ENCODE measurements at regions not wholly inside any gene's neighbourhood (a gene's known extent, or its start where the extent isn't known, plus 50 kb on each side); places are given as distances from the start of the nearest gene placed in this dataset.

DNA sequence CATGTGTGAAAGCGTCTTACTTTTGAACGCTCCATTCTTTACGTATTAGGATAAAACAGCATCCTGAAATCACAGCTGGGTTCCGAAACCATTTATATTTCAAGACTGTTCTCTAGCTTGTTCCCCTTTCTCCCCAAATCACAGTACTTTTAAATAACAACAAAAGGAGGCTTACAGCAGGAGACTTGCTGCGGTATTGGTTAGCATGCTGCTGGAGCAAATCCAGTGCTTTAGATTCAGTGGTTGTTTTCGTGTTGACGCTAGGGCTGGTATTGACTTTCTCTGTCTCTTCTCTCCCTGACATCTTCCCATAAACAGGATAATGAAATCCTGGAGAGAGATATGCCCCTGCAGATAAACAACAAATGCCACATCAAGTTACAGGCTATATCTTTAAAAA, 103.1 kb downstream of the ZNF608 start (continued):
- TF ChIP-seq, protein P1, sequence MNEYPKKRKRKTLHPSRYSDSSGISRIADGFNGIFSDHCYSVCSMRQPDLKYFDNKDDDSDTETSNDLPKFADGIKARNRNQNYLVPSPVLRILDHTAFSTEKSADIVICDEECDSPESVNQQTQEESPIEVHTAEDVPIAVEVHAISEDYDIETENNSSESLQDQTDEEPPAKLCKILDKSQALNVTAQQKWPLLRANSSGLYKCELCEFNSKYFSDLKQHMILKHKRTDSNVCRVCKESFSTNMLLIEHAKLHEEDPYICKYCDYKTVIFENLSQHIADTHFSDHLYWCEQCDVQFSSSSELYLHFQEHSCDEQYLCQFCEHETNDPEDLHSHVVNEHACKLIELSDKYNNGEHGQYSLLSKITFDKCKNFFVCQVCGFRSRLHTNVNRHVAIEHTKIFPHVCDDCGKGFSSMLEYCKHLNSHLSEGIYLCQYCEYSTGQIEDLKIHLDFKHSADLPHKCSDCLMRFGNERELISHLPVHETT (tag by site-specific recombination; IDR thresholded peaks at IDR 0.05) = no peak
- TF ChIP-seq ZNF654 (tag by site-specific recombination; IDR thresholded peaks at IDR 0.05; ENCODE audit: low read depth) = no peak
- no peak for TF ChIP-seq SP7 (tag by site-specific recombination; IDR thresholded peaks at IDR 0.05)
- TF ChIP-seq ZNF843 (tag by site-specific recombination; IDR thresholded peaks at IDR 0.05) = no peak
- TF ChIP-seq ZNF239 (tag by site-specific recombination; IDR thresholded peaks at IDR 0.05) = no peak
- no peak for TF ChIP-seq ZNF610 (tag by site-specific recombination; IDR thresholded peaks at IDR 0.05; ENCODE audit: borderline replicate concordance)
- no peak for TF ChIP-seq ZNF621 (tag by site-specific recombination; IDR thresholded peaks at IDR 0.05)

DNA sequence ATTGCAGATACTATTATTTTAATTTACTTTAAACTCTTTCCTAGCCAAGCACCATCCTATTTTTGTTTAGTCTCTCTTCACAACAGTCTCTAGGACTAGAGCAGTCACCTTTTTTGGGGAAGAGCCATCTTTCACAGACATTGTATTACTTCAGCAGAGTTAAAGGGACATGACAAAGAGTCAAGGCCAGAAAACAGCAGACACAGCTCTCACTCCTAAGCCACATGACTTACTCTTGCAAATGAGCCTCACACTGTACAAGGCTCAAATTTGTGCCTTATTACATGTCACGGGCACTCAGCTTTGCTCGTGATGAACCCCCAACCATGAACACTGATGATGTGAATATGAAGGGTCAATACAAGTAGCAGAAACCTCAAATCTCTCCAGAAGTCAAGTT, 104.3 kb downstream of the ZNF608 start:
- Histone ChIP-seq H3K9me3 (ENCODE audit: control insufficient read depth, insufficient read depth, low read depth, low read length) (no peaks in the 10 kb centered on the region), H3K4me3 (ENCODE audit: low read depth, low read length) (no peak overlapping the region), H3K4me1 (ENCODE audit: control insufficient read depth, insufficient read depth, low read length) (peaks cover 10% of the 10 kb centered on the region), H3K36me3 (ENCODE audit: control insufficient read depth in 2 of 2, insufficient read depth in 1 of 2, low read length in 2 of 2) (peaks cover 8 to 40% of the 10 kb centered on the region in 2 experiments), H3K27ac (ENCODE audit: extremely low read depth, low read depth, low read length) (no peak overlapping the region)
- ChIA-PET CTCF (no interaction called here), POLR2A (no interaction called here)
- TF ChIP-seq ZNF629 (tag by site-specific recombination; IDR thresholded peaks at IDR 0.05) (no peak), ZNF214 (tag by site-specific recombination; IDR thresholded peaks at IDR 0.05; ENCODE audit: borderline replicate concordance) (no peak), WT1 (tag by site-specific recombination; IDR thresholded peaks at IDR 0.05) (no peak), ZNF707 (tag by site-specific recombination; IDR thresholded peaks at IDR 0.05) (no peak), ZNF558 (tag by site-specific recombination; IDR thresholded peaks at IDR 0.05) (no peak), ZNF10 (tag by site-specific recombination; IDR thresholded peaks at IDR 0.05) (no peak), ZNF350 (tag by site-specific recombination; IDR thresholded peaks at IDR 0.05) (no peak), ZNF785 (tag by site-specific recombination; IDR thresholded peaks at IDR 0.05) (no peak), KLF8 (tag by site-specific recombination; IDR thresholded peaks at IDR 0.05) (no peak), ZIC2 (tag by site-specific recombination; IDR thresholded peaks at IDR 0.05) (no peak), GLI2 (tag by site-specific recombination; IDR thresholded peaks at IDR 0.05; ENCODE audit: borderline replicate concordance, low read depth) (no peak), ZNF24 (tag by site-specific recombination; IDR thresholded peaks at IDR 0.05) (no peak), ZNF48 (tag by site-specific recombination; IDR thresholded peaks at IDR 0.05) (no peak)

- Histone ChIP-seq H3K4me3 (ENCODE audit: low read depth, low read length) (no peak overlapping the region), H3K27ac (ENCODE audit: extremely low read depth, low read depth, low read length) (no peak overlapping the region), H3K36me3 (ENCODE audit: control insufficient read depth in 2 of 2, insufficient read depth in 1 of 2, low read length in 2 of 2) (peaks cover 8 to 34% of the 10 kb centered on the region in 2 experiments), H3K4me1 (ENCODE audit: control insufficient read depth, insufficient read depth, low read length) (peaks cover 10% of the 10 kb centered on the region), H3K9me3 (ENCODE audit: control insufficient read depth, insufficient read depth, low read depth, low read length) (no peaks in the 10 kb centered on the region)
- ChIA-PET POLR2A (no interaction called here), CTCF (interaction anchor here (0.6 kb wide), 1 partner anchor 645 kb away, joined by 3 read pairs; no protein-coding TSS in a partner anchor)
- TF ChIP-seq, protein P2, sequence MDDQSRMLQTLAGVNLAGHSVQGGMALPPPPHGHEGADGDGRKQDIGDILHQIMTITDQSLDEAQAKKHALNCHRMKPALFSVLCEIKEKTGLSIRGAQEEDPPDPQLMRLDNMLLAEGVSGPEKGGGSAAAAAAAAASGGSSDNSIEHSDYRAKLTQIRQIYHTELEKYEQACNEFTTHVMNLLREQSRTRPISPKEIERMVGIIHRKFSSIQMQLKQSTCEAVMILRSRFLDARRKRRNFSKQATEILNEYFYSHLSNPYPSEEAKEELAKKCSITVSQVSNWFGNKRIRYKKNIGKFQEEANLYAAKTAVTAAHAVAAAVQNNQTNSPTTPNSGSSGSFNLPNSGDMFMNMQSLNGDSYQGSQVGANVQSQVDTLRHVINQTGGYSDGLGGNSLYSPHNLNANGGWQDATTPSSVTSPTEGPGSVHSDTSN (CRISPR knock-in tag; IDR thresholded peaks at IDR 0.05) = no peak
- TF ChIP-seq, protein P3, sequence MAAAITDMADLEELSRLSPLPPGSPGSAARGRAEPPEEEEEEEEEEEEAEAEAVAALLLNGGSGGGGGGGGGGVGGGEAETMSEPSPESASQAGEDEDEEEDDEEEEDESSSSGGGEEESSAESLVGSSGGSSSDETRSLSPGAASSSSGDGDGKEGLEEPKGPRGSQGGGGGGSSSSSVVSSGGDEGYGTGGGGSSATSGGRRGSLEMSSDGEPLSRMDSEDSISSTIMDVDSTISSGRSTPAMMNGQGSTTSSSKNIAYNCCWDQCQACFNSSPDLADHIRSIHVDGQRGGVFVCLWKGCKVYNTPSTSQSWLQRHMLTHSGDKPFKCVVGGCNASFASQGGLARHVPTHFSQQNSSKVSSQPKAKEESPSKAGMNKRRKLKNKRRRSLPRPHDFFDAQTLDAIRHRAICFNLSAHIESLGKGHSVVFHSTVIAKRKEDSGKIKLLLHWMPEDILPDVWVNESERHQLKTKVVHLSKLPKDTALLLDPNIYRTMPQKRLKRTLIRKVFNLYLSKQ (tag by site-specific recombination; IDR thresholded peaks at IDR 0.05; ENCODE audit: borderline replicate concordance) = no peak
- TF ChIP-seq ZNF777 (tag by site-specific recombination; IDR thresholded peaks at IDR 0.05; ENCODE audit: borderline replicate concordance) (no peak), YY2 (tag by site-specific recombination; IDR thresholded peaks at IDR 0.05) (no peak), HOXC10 (CRISPR knock-in tag; IDR thresholded peaks at IDR 0.05) (no peak), ZNF518A (tag by site-specific recombination; conservative IDR thresholded peaks at IDR 0.05; ENCODE audit: low read depth) (no peak)
Measured at GRCh38 chr5:124641154-124641792, 105.2 kb downstream of the ZNF608 start.

Data from HEK293 (cell line).